H9 (cell line): ENCODE measurements at regions not wholly inside any gene's neighbourhood (a gene's known extent, or its start where the extent isn't known, plus 50 kb on each side); places are given as distances from the start of the nearest gene placed in this dataset.

Experiments
- DNase-seq: peaks from one replicate; pipeline ENCODE4 v3.0.0-alpha.2; 2017
- H2AFZ ChIP-seq: one replicate; pipeline ENCODE4 v1.6.1; 2013; ENCODE audit warnings: mild to moderate bottlenecking, low read length, control low read depth, moderate library complexity
- H2AK5ac ChIP-seq: 2 replicates; pipeline ENCODE4 v1.6.1; 2013; ENCODE audit warnings: low read length, control low read depth, mixed read lengths; ENCODE audit not compliant: insufficient read length
- H2BK120ac ChIP-seq: one replicate; pipeline ENCODE4 v1.6.1; 2013; ENCODE audit warnings: low read depth, mild to moderate bottlenecking, low read length, control low read depth, inconsistent platforms; ENCODE audit not compliant: poor library complexity, severe bottlenecking
- H2BK12ac ChIP-seq: 2 replicates; pipeline ENCODE4 v1.6.1; 2013; ENCODE audit warnings: low read length, control low read depth, mixed read lengths, low read depth; ENCODE audit not compliant: insufficient read length
- H2BK15ac ChIP-seq: 2 replicates; pipeline ENCODE4 v1.6.1; 2013; ENCODE audit warnings: low read depth, low read length, control low read depth
- H2BK20ac ChIP-seq: one replicate; pipeline ENCODE4 v1.6.1; 2013; ENCODE audit warnings: low read depth, mild to moderate bottlenecking, low read length, control low read depth, inconsistent platforms; ENCODE audit not compliant: poor library complexity, severe bottlenecking
- H2BK5ac ChIP-seq: 2 replicates; pipeline ENCODE4 v1.6.1; 2013; ENCODE audit warnings: low read length, control low read depth, mixed read lengths; ENCODE audit not compliant: insufficient read length
- H3K14ac ChIP-seq: 2 replicates; pipeline ENCODE4 v1.6.1; 2013; ENCODE audit warnings: low read length, control low read depth; ENCODE audit not compliant: insufficient read depth
- H3K18ac ChIP-seq: 2 replicates; pipeline ENCODE4 v1.6.1; 2013; ENCODE audit warnings: low read depth, mild to moderate bottlenecking, mixed read lengths, low read length, control low read depth; ENCODE audit not compliant: insufficient read length
- H3K23ac ChIP-seq: 2 replicates; pipeline ENCODE4 v1.6.1; 2013; ENCODE audit warnings: low read length, control low read depth, mixed read lengths, low read depth; ENCODE audit not compliant: insufficient read length
- H3K23me2 ChIP-seq: 2 replicates; pipeline ENCODE4 v1.6.1; 2013; ENCODE audit warnings: low read depth, mild to moderate bottlenecking, mixed read lengths, low read length, control low read depth; ENCODE audit not compliant: insufficient read length, poor library complexity, severe bottlenecking
- H3K27ac ChIP-seq: 2 replicates; pipeline ENCODE4 v1.5.1; 2013; ENCODE audit warnings: low read length, control low read depth, mixed read lengths, low read depth; ENCODE audit not compliant: insufficient read length
- H3K27me3 ChIP-seq: 2 replicates; pipeline ENCODE4 v1.6.1; 2013; ENCODE audit warnings: low read length, control low read depth, inconsistent platforms; ENCODE audit not compliant: insufficient read depth
- H3K4ac ChIP-seq: 2 replicates; pipeline ENCODE4 v1.6.1; 2013; ENCODE audit warnings: low read depth, mild to moderate bottlenecking, control low read depth, inconsistent platforms, low read length, moderate library complexity
- H3K4me1 ChIP-seq: 2 replicates; pipeline ENCODE4 v1.6.1; 2013; ENCODE audit warnings: low read length, control low read depth, inconsistent platforms; ENCODE audit not compliant: insufficient read depth
- H3K4me2 ChIP-seq: 2 replicates; pipeline ENCODE4 v1.6.1; 2013; ENCODE audit warnings: low read length, control low read depth, mixed read lengths; ENCODE audit not compliant: insufficient read length, insufficient read depth
- H3K56ac ChIP-seq: 2 replicates; pipeline ENCODE4 v1.6.1; 2013; ENCODE audit warnings: low read depth, mild to moderate bottlenecking, mixed read lengths, low read length, control low read depth; ENCODE audit not compliant: insufficient read length
- H3K79me1 ChIP-seq: 2 replicates; pipeline ENCODE4 v1.6.1; 2013; ENCODE audit warnings: low read depth, mild to moderate bottlenecking, moderate library complexity, low read length, control low read depth, inconsistent platforms; ENCODE audit not compliant: insufficient read depth, poor library complexity, severe bottlenecking
- H3K79me2 ChIP-seq: 2 replicates; pipeline ENCODE4 v1.6.1; 2013; ENCODE audit warnings: low read length, control low read depth, inconsistent platforms; ENCODE audit not compliant: insufficient read depth
- H3K9ac ChIP-seq: 2 replicates; pipeline ENCODE4 v1.6.1; 2013; ENCODE audit warnings: low read length, control low read depth, mixed read lengths; ENCODE audit not compliant: insufficient read length; ENCODE audit errors: extremely low read depth
- H3K9me3 ChIP-seq: one replicate; pipeline ENCODE4 v1.6.1; 2013; ENCODE audit warnings: low read depth, low read length, inconsistent platforms; ENCODE audit not compliant: control insufficient read depth
- H3T11ph ChIP-seq: one replicate; pipeline ENCODE4 v1.6.1; 2013; ENCODE audit warnings: mild to moderate bottlenecking, low read length, control low read depth, inconsistent platforms
- H4K20me1 ChIP-seq: one replicate; pipeline ENCODE4 v1.6.1; 2013; ENCODE audit not compliant: control insufficient read depth, insufficient read length, insufficient read depth
- H4K5ac ChIP-seq: 2 replicates; pipeline ENCODE4 v1.6.1; 2013; ENCODE audit warnings: low read depth, mild to moderate bottlenecking, mixed read lengths, low read length, control low read depth; ENCODE audit not compliant: insufficient read length
- H4K8ac ChIP-seq: replicated peaks from 2 replicates; pipeline ENCODE4 v1.6.1; 2013; ENCODE audit warnings: low read length, control low read depth, mixed read lengths, low read depth; ENCODE audit not compliant: insufficient read length
- H4K91ac ChIP-seq: 2 replicates; pipeline ENCODE4 v1.6.1; 2013; ENCODE audit warnings: low read depth, mild to moderate bottlenecking, moderate library complexity, mixed read lengths, low read length, control low read depth; ENCODE audit not compliant: insufficient read length
- H3K27ac Mint-ChIP-seq, 3 experiments: 2 replicates in 2 of 3; 3 replicates in 1 of 3; pipeline ENCODE4 v1.8.0; 2020 to 2021; ENCODE audit warnings: mixed read lengths in 3 of 3, mild to moderate bottlenecking in 1 of 3, moderate library complexity in 1 of 3
- H3K27me3 Mint-ChIP-seq: 2 replicates; pipeline ENCODE4 v1.8.0; 2021; ENCODE audit warnings: low read depth, mild to moderate bottlenecking, moderate library complexity, mixed read lengths
- H3K36me3 Mint-ChIP-seq, 3 experiments: 2 replicates in 2 of 3; 3 replicates in 1 of 3; pipeline ENCODE4 v1.8.0; 2020 to 2021; ENCODE audit warnings: low read depth in 3 of 3, mixed read lengths in 3 of 3; ENCODE audit not compliant: insufficient read depth in 1 of 3
- H3K4me1 Mint-ChIP-seq, 2 experiments: 2 replicates each; pipeline ENCODE4 v1.8.0; 2020; ENCODE audit warnings: mixed read lengths in 2 of 2
- H3K4me3 Mint-ChIP-seq, 2 experiments: 2 replicates in 1 of 2; 3 replicates in 1 of 2; pipeline ENCODE4 v1.8.0; 2020 to 2021; ENCODE audit warnings: mild to moderate bottlenecking in 2 of 2, mixed read lengths in 2 of 2, moderate library complexity in 1 of 2
- H3K9me3 Mint-ChIP-seq, 2 experiments: 2 replicates in 1 of 2; 3 replicates in 1 of 2; pipeline ENCODE4 v1.8.0; 2020; ENCODE audit warnings: mild to moderate bottlenecking in 2 of 2, mixed read lengths in 2 of 2, moderate library complexity in 1 of 2
- CTCF ChIP-seq: fragments of 200-600 bp; sonication (generic); conservative IDR thresholded peaks from 3 replicates; pipeline ENCODE4 v1.8.0; 2021; ENCODE audit warnings: antibody characterized with exemption, mild to moderate bottlenecking
- WGBS: extraction: QIAGEN DNeasy Blood & Tissue Kit; methylation state at CpG from one replicate; pipeline ENCODE4 v1.1.7; 2013; ENCODE audit warnings: missing lambda C conversion rate, low lambda C conversion rate, mixed read lengths; ENCODE audit not compliant: insufficient read length; ENCODE audit errors: extremely low coverage; 5-methylcytosine and 5-hydroxymethylcytosine counted together

- no peak overlapping the region for H3K4ac ChIP-seq
- peaks cover 4% of the 10 kb centered on the region for H3K27me3 Mint-ChIP-seq
- no peak overlapping the region for H2BK12ac ChIP-seq
- no peak overlapping the region for H2AFZ ChIP-seq
- H3K27ac Mint-ChIP-seq: no peak overlapping the region
- no peak overlapping the region for H2BK20ac ChIP-seq
- no peak overlapping the region for H3T11ph ChIP-seq
- no peaks in the 10 kb centered on the region for H3K9me3 ChIP-seq
- no peak overlapping the region for H2BK5ac ChIP-seq
- 0 out of 4 replicates have a peak, but pooled peaks cover 2 to 3% of the 10 kb centered on the region in 2 experiments for H3K4me1 Mint-ChIP-seq
- H3K23me2 ChIP-seq: no peaks in the 10 kb centered on the region
- H3K9ac ChIP-seq: no peak overlapping the region
- no peak for TF ChIP-seq CTCF
- H3K36me3 Mint-ChIP-seq: no peaks in the 10 kb centered on the region
- H2BK15ac ChIP-seq: no peak overlapping the region
- no peaks in the 10 kb centered on the region for H3K79me2 ChIP-seq
- no peaks in the 10 kb centered on the region for H3K79me1 ChIP-seq
- H4K5ac ChIP-seq: no peak overlapping the region
- no CpG with 5 or more reads among the region's 6 CpGs for WGBS
- no peaks in the 10 kb centered on the region for H4K20me1 ChIP-seq
- no peaks in the 10 kb centered on the region for H3K4me1 ChIP-seq
- H3K18ac ChIP-seq: no peak overlapping the region
- DNase-seq: no peak
- no peaks in the 10 kb centered on the region for H3K9me3 Mint-ChIP-seq
- H2BK120ac ChIP-seq: no peak overlapping the region
- no peak overlapping the region for H3K56ac ChIP-seq
- H3K27me3 ChIP-seq: no peaks in the 10 kb centered on the region
- H2AK5ac ChIP-seq: no peak overlapping the region
- H4K8ac ChIP-seq: no peak overlapping the region
- no peak overlapping the region for H3K4me3 Mint-ChIP-seq
- H4K91ac ChIP-seq: no peak overlapping the region
- H3K4me2 ChIP-seq: no peak overlapping the region
- H3K27ac ChIP-seq: no peak overlapping the region
- H3K14ac ChIP-seq: peak overlapping the region; percentile 73; the same call in 1 of the 2 replicates
- no peak overlapping the region for H3K23ac ChIP-seq
These were observed 188.4 kb upstream of the GYPC start for GRCh38 chr2:126467367-126468054.
